K562 (cell line): ENCODE measurements at regions not wholly inside any gene's neighbourhood (a gene's known extent, or its start where the extent isn't known, plus 50 kb on each side); places are given as distances from the start of the nearest gene placed in this dataset.

ENCODE experiments used
- ARID2 ChIP-seq: fragments of 450-650 bp; IDR thresholded peaks from 2 replicates; pipeline ENCODE4 v1.6.1; 2017; ENCODE audit warnings: antibody characterized with exemption, mild to moderate bottlenecking
- CCNT2 ChIP-seq: IDR thresholded peaks from 2 replicates; pipeline ENCODE4 v1.6.1; 2011; ENCODE audit warnings: borderline replicate concordance, low read depth, mild to moderate bottlenecking, moderate library complexity, mixed read lengths, low read length; ENCODE audit not compliant: insufficient read length; ENCODE audit errors: extremely low read depth
- MGA ChIP-seq: fragments of 450-650 bp; IDR thresholded peaks from 2 replicates; pipeline ENCODE4 v1.6.1; 2016; ENCODE audit warnings: mild to moderate bottlenecking, moderate library complexity
- NFE2L1 ChIP-seq: fragments of 450-650 bp; IDR thresholded peaks from 2 replicates; pipeline ENCODE4 v1.6.1; 2016; ENCODE audit warnings: missing genetic modification characterization, low read depth, mild to moderate bottlenecking, missing compliant biosample characterization, moderate library complexity, borderline replicate concordance
- POLR3G ChIP-seq: IDR thresholded peaks from 2 replicates; pipeline ENCODE4 v1.6.1; 2011; ENCODE audit not compliant: insufficient read length, insufficient replicate concordance; ENCODE audit errors: extremely low read depth
- PTBP1 ChIP-seq: fragments of 200-400 bp; formaldehyde crosslinking; IDR thresholded peaks from 2 replicates; pipeline ENCODE4 v1.6.1; 2017; ENCODE audit warnings: low read depth, low read length
- RBFOX2 ChIP-seq: fragments of 200-400 bp; formaldehyde crosslinking; IDR thresholded peaks from 2 replicates; pipeline ENCODE4 v1.6.1; 2017; ENCODE audit warnings: low read depth, mild to moderate bottlenecking, low read length, moderate library complexity
- SRF ChIP-seq, 2 experiments: fragments of 250-450, 450-650 bp in 1 of 2; sonication (Bioruptor Pico) in 1 of 2; sonication (generic) in 1 of 2; formaldehyde crosslinking; IDR thresholded peaks; 2 replicates each; pipeline versions ENCODE4 v1.5.0 to v1.5.1; 2020 to 2022; ENCODE audit warnings: mild to moderate bottlenecking in 1 of 2, missing genetic modification reagents in 1 of 2
- YBX1 ChIP-seq: fragments of 450-650 bp; IDR thresholded peaks from 2 replicates; pipeline ENCODE4 v1.7.1; 2016; ENCODE audit warnings: mild to moderate bottlenecking

- TF ChIP-seq NFE2L1 (tag) (no peak), ARID2 (no peak), MGA (no peak), POLR3G (no peak), RBFOX2 (no peak), CCNT2 (no peak), SRF (CRISPR knock-in tag; IDR thresholded peaks at IDR 0.05) (no peak), YBX1 (no peak), PTBP1 (no peak)
Measured at GRCh38 chr2:153308466-153308865, 170.1 kb downstream of the RPRM start (continued).
